ENCODE measurements at regions not wholly inside any gene's neighbourhood (a gene's known extent, or its start where the extent isn't known, plus 50 kb on each side); places are given as distances from the start of the nearest gene placed in this dataset.

- TF ChIP-seq L3MBTL2 (conservative IDR thresholded peaks at IDR 0.05) (no peak), ZNF384 (IDR thresholded peaks at IDR 0.05) (no peak), FOXA1 (IDR thresholded peaks at IDR 0.05) (no peak), SUZ12 (IDR thresholded peaks at IDR 0.05) (no peak), BHLHE40 (IDR thresholded peaks at IDR 0.05; ENCODE audit: borderline replicate concordance) (no peak), CTBP1 (IDR thresholded peaks at IDR 0.05; ENCODE audit: borderline replicate concordance) (no peak), NFRKB (IDR thresholded peaks at IDR 0.05) (no peak)
These were observed 51.8 kb upstream of the NPAS2 start for GRCh38 chr2:100767810-100768806.
